CD4-positive, alpha-beta T cell (primary cell): ENCODE measurements at regions not wholly inside any gene's neighbourhood (a gene's known extent, or its start where the extent isn't known, plus 50 kb on each side); places are given as distances from the start of the nearest gene placed in this dataset.

Experiments used
- ATAC-seq: fragments of 200-7000 bp; cut with Tn5 transposase; one replicate; pipeline ENCODE4 v1.10.0; 2022; ENCODE audit warnings: mild to moderate bottlenecking; ENCODE audit not compliant: poor library complexity
- CTCF ChIA-PET: fragments of 350-600 bp; sonication (Branson Sonifier 250); formaldehyde crosslinking; loops from one replicate; lab custom pipeline; 2021; ENCODE audit warnings: antibody characterized with exemption, inconsistent platforms; lab: Charles Lee
- POLR2A ChIA-PET: fragments of 350-600 bp; sonication (Branson Sonifier 250); formaldehyde crosslinking; loops from one replicate; lab custom pipeline; 2021; ENCODE audit warnings: antibody characterized with exemption, inconsistent platforms; lab: Charles Lee
- DNase-seq, 14 experiments: peaks; one replicate each; pipeline ENCODE4 v3.0.0-alpha.2; 2013 to 2020; ENCODE audit warnings: mixed read lengths in 2 of 14
- H3K27ac ChIP-seq, 2 donors: one replicate each; pipeline versions ENCODE4 v1.5.1 to v1.7.0; 2013; ENCODE audit warnings: low read length in 2 of 2, low read depth in 1 of 2, mild to moderate bottlenecking in 1 of 2
- H3K27me3 ChIP-seq, 2 experiments: 1 replicate in 1 of 2; 2 replicates in 1 of 2; pipeline versions ENCODE4 v1.6.1 to v1.7.0; 2013; ENCODE audit warnings: low read length in 2 of 2, control low read depth in 1 of 2, mild to moderate bottlenecking in 1 of 2, moderate library complexity in 1 of 2; ENCODE audit not compliant: insufficient read depth in 2 of 2, control insufficient read depth in 1 of 2
- H3K36me3 ChIP-seq: one replicate; pipeline ENCODE4 v1.6.1; 2013; ENCODE audit warnings: low read length, control low read depth; ENCODE audit not compliant: insufficient read depth
- H3K4me1 ChIP-seq: one replicate; pipeline ENCODE4 v1.6.1; 2013; ENCODE audit warnings: low read length, control low read depth; ENCODE audit not compliant: insufficient read depth
- H3K4me3 ChIP-seq: one replicate; pipeline ENCODE4 v1.5.1; 2013; ENCODE audit warnings: mild to moderate bottlenecking, low read length, moderate library complexity
- H3K9me3 ChIP-seq, 2 experiments: 1 replicate in 1 of 2; 2 replicates in 1 of 2; pipeline versions ENCODE4 v1.6.1 to v1.7.0; 2013; ENCODE audit warnings: low read length in 2 of 2, mild to moderate bottlenecking in 2 of 2, control low read depth in 1 of 2, moderate library complexity in 1 of 2; ENCODE audit not compliant: control insufficient read depth in 1 of 2, insufficient read depth in 1 of 2
- H3K27ac Mint-ChIP-seq: one replicate; pipeline ENCODE4 v1.8.0; 2020; ENCODE audit warnings: mixed read lengths
- H3K27me3 Mint-ChIP-seq: one replicate; pipeline ENCODE4 v1.8.0; 2021; ENCODE audit warnings: mixed read lengths
- H3K36me3 Mint-ChIP-seq: one replicate; pipeline ENCODE4 v1.8.0; 2021; ENCODE audit warnings: low read depth, mixed read lengths
- H3K4me1 Mint-ChIP-seq: one replicate; pipeline ENCODE4 v1.8.0; 2021; ENCODE audit warnings: low read depth, mixed read lengths
- H3K4me3 Mint-ChIP-seq: one replicate; pipeline ENCODE4 v1.8.0; 2020; ENCODE audit warnings: mild to moderate bottlenecking, mixed read lengths
- H3K9me3 Mint-ChIP-seq: one replicate; pipeline ENCODE4 v1.8.0; 2020; ENCODE audit warnings: mixed read lengths
- CTCF ChIP-seq: fragments of 200-600 bp; IDR thresholded peaks from one replicate; pipeline ENCODE4 v1.8.0; 2022; ENCODE audit warnings: antibody characterized with exemption, mild to moderate bottlenecking
- intact Hi-C, 2 experiments: fragments of 100-400 bp; cut with DNase I in 1 of 2; cut with micrococcal nuclease in 1 of 2; formaldehyde crosslinking; loops; one replicate each; pipeline versions ENCODE4 v1.15.1 to v1.9.0; 2023 to 2025; cut with DNase I, micrococcal nuclease

- CTCF ChIA-PET = no interaction called here
- Histone ChIP-seq H3K9me3 (no peaks in the 10 kb centered on the region), H3K27me3 (no peaks in the 10 kb centered on the region), H3K4me3 (no peak overlapping the region), H3K36me3 (no peaks in the 10 kb centered on the region), H3K4me1 (no peaks in the 10 kb centered on the region), H3K27ac (no peak overlapping the region)
- TF ChIP-seq CTCF = no peak
- H3K27ac Mint-ChIP-seq = no peak overlapping the region
- no peaks in the 10 kb centered on the region for H3K9me3 Mint-ChIP-seq
- no peaks in the 10 kb centered on the region for H3K4me1 Mint-ChIP-seq
- no peak overlapping the region for H3K4me3 Mint-ChIP-seq
- no peak for DNase-seq
- no peaks in the 10 kb centered on the region for H3K27me3 Mint-ChIP-seq
- no peaks in the 10 kb centered on the region for H3K36me3 Mint-ChIP-seq
- no peak for ATAC-seq
- POLR2A ChIA-PET = no interaction called here
- intact Hi-C loops = no loop called here
Measured at GRCh38 chr6:90811596-90812226, 224.8 kb upstream of the MAP3K7 start.

GRCh38 chr6:90809035-90809434 lies 222.2 kb upstream of the MAP3K7 start:
- intact Hi-C loops = no loop called here
- H3K27me3 Mint-ChIP-seq = no peaks in the 10 kb centered on the region
- Histone ChIP-seq H3K27ac (no peak overlapping the region), H3K4me3 (no peak overlapping the region), H3K4me1 (no peaks in the 10 kb centered on the region), H3K9me3 (no peaks in the 10 kb centered on the region), H3K27me3 (no peaks in the 10 kb centered on the region), H3K36me3 (no peaks in the 10 kb centered on the region)
- no peak for TF ChIP-seq CTCF
- POLR2A ChIA-PET = no interaction called here
- no peaks in the 10 kb centered on the region for H3K4me1 Mint-ChIP-seq
- no peak for DNase-seq
- H3K9me3 Mint-ChIP-seq = no peaks in the 10 kb centered on the region
- H3K27ac Mint-ChIP-seq = no peak overlapping the region
- H3K4me3 Mint-ChIP-seq = no peak overlapping the region
- no peaks in the 10 kb centered on the region for H3K36me3 Mint-ChIP-seq
- CTCF ChIA-PET = no interaction called here
- ATAC-seq = no peak

GRCh38 chr6:90807791-90808701 lies 221.2 kb upstream of the MAP3K7 start:
- H3K4me3 ChIP-seq = no peak overlapping the region
- H3K36me3 ChIP-seq = no peaks in the 10 kb centered on the region
- Mint-ChIP-seq H3K4me3 (no peak overlapping the region), H3K27me3 (no peaks in the 10 kb centered on the region), H3K36me3 (no peaks in the 10 kb centered on the region), H3K4me1 (no peaks in the 10 kb centered on the region), H3K27ac (no peak overlapping the region), H3K9me3 (no peaks in the 10 kb centered on the region)
- no peaks in the 10 kb centered on the region for H3K4me1 ChIP-seq
- ATAC-seq (no peak), DNase-seq (no peak)
- no peaks in the 10 kb centered on the region for H3K27me3 ChIP-seq
- intact Hi-C loops = no loop called here
- ChIA-PET CTCF (no interaction called here), POLR2A (no interaction called here)
- no peak overlapping the region for H3K27ac ChIP-seq
- no peak for TF ChIP-seq CTCF
- H3K9me3 ChIP-seq = no peaks in the 10 kb centered on the region
